ENCODE measurements at regions not wholly inside any gene's neighbourhood (a gene's known extent, or its start where the extent isn't known, plus 50 kb on each side); places are given as distances from the start of the nearest gene placed in this dataset.

DNA sequence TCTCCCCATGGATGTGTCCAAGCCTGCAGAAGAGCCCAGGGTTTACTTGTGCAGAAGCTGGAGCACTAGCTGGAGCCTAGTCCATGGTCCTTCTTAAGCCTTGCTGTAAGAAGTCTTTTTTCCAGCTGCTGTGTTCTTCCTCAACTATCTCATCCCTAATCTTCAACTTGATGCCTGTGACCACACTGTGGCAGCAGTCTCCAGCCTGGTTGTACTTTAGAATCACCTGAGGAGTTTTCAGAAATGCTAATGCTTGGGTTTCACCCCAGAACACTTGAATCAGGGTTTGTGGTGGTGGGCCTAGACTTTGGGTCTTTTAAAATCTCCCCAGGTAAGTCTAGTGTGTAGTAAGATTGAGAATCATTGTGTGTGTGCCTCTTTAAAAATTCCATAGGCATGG, 173.6 kb downstream of the ADCYAP1 start:
- TF ChIP-seq POLR2A (IDR thresholded peaks at IDR 0.05) = no peak
- TF ChIP-seq, protein P1, sequence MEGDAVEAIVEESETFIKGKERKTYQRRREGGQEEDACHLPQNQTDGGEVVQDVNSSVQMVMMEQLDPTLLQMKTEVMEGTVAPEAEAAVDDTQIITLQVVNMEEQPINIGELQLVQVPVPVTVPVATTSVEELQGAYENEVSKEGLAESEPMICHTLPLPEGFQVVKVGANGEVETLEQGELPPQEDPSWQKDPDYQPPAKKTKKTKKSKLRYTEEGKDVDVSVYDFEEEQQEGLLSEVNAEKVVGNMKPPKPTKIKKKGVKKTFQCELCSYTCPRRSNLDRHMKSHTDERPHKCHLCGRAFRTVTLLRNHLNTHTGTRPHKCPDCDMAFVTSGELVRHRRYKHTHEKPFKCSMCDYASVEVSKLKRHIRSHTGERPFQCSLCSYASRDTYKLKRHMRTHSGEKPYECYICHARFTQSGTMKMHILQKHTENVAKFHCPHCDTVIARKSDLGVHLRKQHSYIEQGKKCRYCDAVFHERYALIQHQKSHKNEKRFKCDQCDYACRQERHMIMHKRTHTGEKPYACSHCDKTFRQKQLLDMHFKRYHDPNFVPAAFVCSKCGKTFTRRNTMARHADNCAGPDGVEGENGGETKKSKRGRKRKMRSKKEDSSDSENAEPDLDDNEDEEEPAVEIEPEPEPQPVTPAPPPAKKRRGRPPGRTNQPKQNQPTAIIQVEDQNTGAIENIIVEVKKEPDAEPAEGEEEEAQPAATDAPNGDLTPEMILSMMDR (IDR thresholded peaks at IDR 0.05) = no peak

All from esophagus squamous epithelium (tissue), 4 donors.